H1 (cell line): ENCODE measurements at regions not wholly inside any gene's neighbourhood (a gene's known extent, or its start where the extent isn't known, plus 50 kb on each side); places are given as distances from the start of the nearest gene placed in this dataset.

ENCODE experiments used
- CTCF ChIA-PET: fragments of 300-600 bp; sonication (Branson Sonifier 250); formaldehyde crosslinking; loops from one replicate; lab custom pipeline; 2021; ENCODE audit not compliant: partially characterized antibody; lab: Charles Lee
- POLR2A ChIA-PET: fragments of 300-600 bp; sonication (Branson Sonifier 250); formaldehyde crosslinking; loops from one replicate; lab custom pipeline; 2021; ENCODE audit warnings: inconsistent platforms; ENCODE audit not compliant: partially characterized antibody; lab: Charles Lee
- DNase-seq, 2 experiments: peaks; one replicate each; pipeline versions ENCODE4 v3.0.0 to v3.0.0-alpha.2; 2010 to 2022; ENCODE audit warnings: low spot score in 2 of 2, low read depth in 1 of 2, mixed read lengths in 1 of 2
- FAIRE-seq: peaks from 2 replicates; lab custom pipeline; 2011; peaks lifted over from hg19 to GRCh38; lab: Jason Lieb, UNC
- H2AFZ ChIP-seq: 2 replicates; pipeline ENCODE4 v1.8.1; 2012; ENCODE audit warnings: low read length, inconsistent platforms
- H2AK5ac ChIP-seq: 2 replicates; pipeline ENCODE4 v1.6.1; 2013; ENCODE audit warnings: low read depth, low read length
- H2BK120ac ChIP-seq: replicated peaks from 2 replicates; pipeline ENCODE3; 2013; ENCODE audit warnings: low read depth, low read length, inconsistent platforms
- H2BK12ac ChIP-seq: 2 replicates; pipeline ENCODE4 v1.6.1; 2013; ENCODE audit warnings: low read depth, low read length
- H2BK15ac ChIP-seq: 2 replicates; pipeline ENCODE4 v1.6.1; 2013; ENCODE audit warnings: low read length
- H2BK20ac ChIP-seq: 2 replicates; pipeline ENCODE4 v1.6.1; 2013; ENCODE audit warnings: low read length
- H2BK5ac ChIP-seq: 2 replicates; pipeline ENCODE4 v1.6.1; 2013; ENCODE audit warnings: low read depth, low read length
- H3K14ac ChIP-seq: 2 replicates; pipeline ENCODE4 v1.6.1; 2013; ENCODE audit warnings: inconsistent platforms; ENCODE audit not compliant: insufficient read length
- H3K18ac ChIP-seq: 2 replicates; pipeline ENCODE4 v1.6.1; 2013; ENCODE audit warnings: low read length; ENCODE audit errors: extremely low read depth
- H3K23ac ChIP-seq: 2 replicates; pipeline ENCODE4 v1.6.1; 2013; ENCODE audit warnings: inconsistent platforms; ENCODE audit not compliant: insufficient read length
- H3K23me2 ChIP-seq: 2 replicates; pipeline ENCODE4 v1.6.1; 2013; ENCODE audit warnings: low read depth, low read length
- H3K27ac ChIP-seq: 2 replicates; pipeline ENCODE4 v1.6.1; 2011; ENCODE audit warnings: low read depth, low read length, inconsistent platforms
- H3K27me3 ChIP-seq, 4 experiments: replicated peaks in 1 of 4; 1 replicate in 1 of 4; 2 replicates in 3 of 4; pipeline versions ENCODE4 v1.6.1 to v1.8.1; 2011 to 2013; ENCODE audit warnings: low read length in 3 of 4, mild to moderate bottlenecking in 3 of 4, inconsistent platforms in 2 of 4, mixed read lengths in 2 of 4, moderate library complexity in 1 of 4; ENCODE audit not compliant: control insufficient read depth in 3 of 4, insufficient read depth in 3 of 4; ENCODE audit errors: extremely low read depth in 1 of 4
- H3K36me3 ChIP-seq, 4 experiments: 2 replicates each; pipeline versions ENCODE4 v1.6.1 to v1.8.1; 2011 to 2013; ENCODE audit warnings: mild to moderate bottlenecking in 4 of 4, low read length in 3 of 4, moderate library complexity in 2 of 4, control low read depth in 1 of 4, inconsistent platforms in 1 of 4; ENCODE audit not compliant: insufficient read depth in 4 of 4, control insufficient read depth in 2 of 4
- H3K4ac ChIP-seq: replicated peaks from 2 replicates; pipeline ENCODE3; 2013; ENCODE audit warnings: low read length, low read depth, mixed read lengths, inconsistent platforms; ENCODE audit not compliant: insufficient read length
- H3K4me1 ChIP-seq, 4 experiments: replicated peaks in 1 of 4; 1 replicate in 1 of 4; 2 replicates in 3 of 4; pipeline versions ENCODE4 v1.6.1 to v1.8.1; 2011 to 2013; ENCODE audit warnings: low read length in 3 of 4, inconsistent platforms in 2 of 4, mixed read lengths in 1 of 4; ENCODE audit not compliant: insufficient read depth in 4 of 4, control insufficient read depth in 3 of 4
- H3K4me2 ChIP-seq, 2 experiments: 2 replicates each; pipeline versions ENCODE4 v1.6.1 to v1.8.1; 2011 to 2013; ENCODE audit warnings: low read depth in 2 of 2, low read length in 2 of 2, control low read depth in 1 of 2, inconsistent platforms in 1 of 2, mild to moderate bottlenecking in 1 of 2; ENCODE audit not compliant: insufficient read depth in 1 of 2
- H3K4me3 ChIP-seq, 4 experiments: fragments of 200-600, 300-600 bp in 1 of 4; sonication (generic), shearing (Covaris generic), sonication (Bioruptor Twin) in 1 of 4; 2 replicates each; pipeline versions ENCODE4 v1.5.1 to v1.8.1; 2011 to 2016; ENCODE audit warnings: low read length in 4 of 4, low read depth in 3 of 4, control low read depth in 2 of 4, inconsistent platforms in 2 of 4, mild to moderate bottlenecking in 2 of 4, mixed read lengths in 1 of 4, moderate library complexity in 1 of 4; ENCODE audit not compliant: insufficient read depth in 2 of 4; ENCODE audit errors: extremely low read depth in 1 of 4
- H3K56ac ChIP-seq: replicated peaks from 2 replicates; pipeline ENCODE3; 2013; ENCODE audit warnings: low read depth, mild to moderate bottlenecking, mixed read lengths, low read length, inconsistent platforms; ENCODE audit not compliant: insufficient read length
- H3K79me1 ChIP-seq: 2 replicates; pipeline ENCODE4 v1.6.1; 2013; ENCODE audit warnings: low read depth, low read length, control low read depth
- H3K79me2 ChIP-seq, 2 experiments: 2 replicates each; pipeline versions ENCODE4 v1.6.1 to v1.8.1; 2012 to 2013; ENCODE audit warnings: low read length in 2 of 2, mild to moderate bottlenecking in 2 of 2, inconsistent platforms in 1 of 2; ENCODE audit not compliant: insufficient read depth in 2 of 2, control insufficient read depth in 1 of 2
- H3K9ac ChIP-seq, 4 experiments: replicated peaks in 1 of 4; 1 replicate in 1 of 4; 2 replicates in 3 of 4; pipeline versions ENCODE4 v1.6.1 to v1.8.1; 2011 to 2013; ENCODE audit warnings: low read depth in 3 of 4, low read length in 3 of 4, control low read depth in 2 of 4, mild to moderate bottlenecking in 2 of 4, moderate library complexity in 2 of 4, inconsistent platforms in 1 of 4; ENCODE audit errors: extremely low read depth in 1 of 4
- H3K9me3 ChIP-seq, 2 experiments: 2 replicates each; pipeline versions ENCODE4 v1.6.1 to v1.8.1; 2012 to 2013; ENCODE audit warnings: mild to moderate bottlenecking in 2 of 2, moderate library complexity in 2 of 2, control low read depth in 1 of 2, inconsistent platforms in 1 of 2, low read depth in 1 of 2, low read length in 1 of 2, mixed read lengths in 1 of 2; ENCODE audit not compliant: insufficient read depth in 2 of 2
- H4K20me1 ChIP-seq, 2 experiments: replicated peaks in 1 of 2; 2 replicates each; pipeline versions ENCODE3 to v1.8.1; 2011 to 2013; ENCODE audit warnings: inconsistent platforms in 2 of 2, low read length in 2 of 2, mild to moderate bottlenecking in 1 of 2; ENCODE audit not compliant: insufficient read depth in 2 of 2, control insufficient read depth in 1 of 2
- H4K5ac ChIP-seq: 2 replicates; pipeline ENCODE4 v1.6.1; 2013; ENCODE audit warnings: low read length, low read depth, mixed read lengths, inconsistent platforms; ENCODE audit not compliant: insufficient read length
- H4K8ac ChIP-seq: 2 replicates; pipeline ENCODE4 v1.8.0; 2013; ENCODE audit warnings: mild to moderate bottlenecking, moderate library complexity, low read length, inconsistent platforms; ENCODE audit not compliant: insufficient read depth; ENCODE audit errors: extremely low read depth
- H4K91ac ChIP-seq: replicated peaks from 2 replicates; pipeline ENCODE3; 2013; ENCODE audit warnings: low read length, mixed read lengths, inconsistent platforms; ENCODE audit not compliant: insufficient read length
- BCL11A ChIP-seq, 2 experiments: IDR thresholded peaks; one replicate each; pipeline ENCODE4 v1.6.1; 2011; ENCODE audit warnings: low read depth in 2 of 2, low read length in 2 of 2, mild to moderate bottlenecking in 2 of 2
- CEBPB ChIP-seq: IDR thresholded peaks from 2 replicates; pipeline ENCODE4 v1.6.1; 2012; ENCODE audit warnings: low read depth, low read length
- CREB1 ChIP-seq: IDR thresholded peaks from 2 replicates; pipeline ENCODE4 v1.6.1; 2012; ENCODE audit warnings: inconsistent platforms
- CTBP2 ChIP-seq: IDR thresholded peaks from 2 replicates; pipeline ENCODE4 v1.7.0; 2011; ENCODE audit warnings: borderline replicate concordance, mild to moderate bottlenecking, moderate library complexity, mixed read lengths, low read length; ENCODE audit not compliant: insufficient read depth, insufficient read length
- GTF2F1 ChIP-seq: IDR thresholded peaks from 2 replicates; pipeline ENCODE4 v1.6.1; 2012; ENCODE audit warnings: low read depth, low read length, improper control_type of control experiment, borderline replicate concordance
- JUN ChIP-seq: IDR thresholded peaks from 2 replicates; pipeline ENCODE4 v1.6.1; 2011; ENCODE audit warnings: low read depth, mild to moderate bottlenecking, improper control_type of control experiment, low read length
- NANOG ChIP-seq: IDR thresholded peaks from 2 replicates; pipeline ENCODE4 v1.6.1; 2011; ENCODE audit warnings: low read length, low read depth, mild to moderate bottlenecking, inconsistent platforms; ENCODE audit not compliant: insufficient read depth, poor library complexity, severe bottlenecking
- POLR2A ChIP-seq, 2 experiments: IDR thresholded peaks; 1 replicate in 1 of 2; 2 replicates in 1 of 2; pipeline ENCODE4 v1.6.1; 2011; ENCODE audit warnings: low read depth in 2 of 2, low read length in 2 of 2, mild to moderate bottlenecking in 2 of 2; ENCODE audit errors: control extremely low read depth in 1 of 2
- RAD21 ChIP-seq, 2 experiments: IDR thresholded peaks in 1 of 2; conservative IDR thresholded peaks in 1 of 2; 2 replicates each; pipeline ENCODE4 v1.6.1; 2011; ENCODE audit warnings: low read depth in 2 of 2, low read length in 2 of 2, improper control_type of control experiment in 1 of 2, inconsistent platforms in 1 of 2, mild to moderate bottlenecking in 1 of 2, moderate library complexity in 1 of 2
- SAP30 ChIP-seq: fragments of 300-600 bp; sonication (generic); IDR thresholded peaks from 2 replicates; pipeline ENCODE4 v1.7.1; 2012; ENCODE audit warnings: low read length, moderate library complexity, mild to moderate bottlenecking, inconsistent platforms; ENCODE audit not compliant: insufficient read depth, insufficient replicate concordance
- SIRT6 ChIP-seq: IDR thresholded peaks from one replicate; pipeline ENCODE4 v1.7.1; 2012; ENCODE audit warnings: low read length, inconsistent platforms
- SP2 ChIP-seq: IDR thresholded peaks from 2 replicates; pipeline ENCODE4 v1.6.1; 2012; ENCODE audit warnings: mild to moderate bottlenecking, low read length, inconsistent platforms
- SP4 ChIP-seq: IDR thresholded peaks from 2 replicates; pipeline ENCODE4 v1.6.1; 2012; ENCODE audit warnings: low read length, inconsistent platforms
- SRF ChIP-seq: IDR thresholded peaks from 2 replicates; pipeline ENCODE4 v1.6.1; 2011; ENCODE audit warnings: mild to moderate bottlenecking, low read depth, low read length, moderate library complexity
- WGBS, 2 experiments: shearing (Covaris generic) in 1 of 2; methylation state at CpG; one replicate each; pipeline versions ENCODE4 v1.1.6 to v1.1.7; 2013 to 2015; ENCODE audit warnings: low lambda C conversion rate in 2 of 2, mixed read lengths in 2 of 2, inconsistent platforms in 1 of 2, low coverage in 1 of 2, missing lambda C conversion rate in 1 of 2; ENCODE audit not compliant: insufficient replicate concordance in 2 of 2, insufficient coverage in 1 of 2, insufficient read length in 1 of 2; ENCODE audit errors: extremely low coverage in 1 of 2, missing lambda C conversion rate in 1 of 2; 5-methylcytosine and 5-hydroxymethylcytosine counted together
- TF ChIP-seq, protein P1 (sequence below): IDR thresholded peaks from 2 replicates; pipeline ENCODE4 v1.6.1; 2012; ENCODE audit warnings: inconsistent platforms

DNA sequence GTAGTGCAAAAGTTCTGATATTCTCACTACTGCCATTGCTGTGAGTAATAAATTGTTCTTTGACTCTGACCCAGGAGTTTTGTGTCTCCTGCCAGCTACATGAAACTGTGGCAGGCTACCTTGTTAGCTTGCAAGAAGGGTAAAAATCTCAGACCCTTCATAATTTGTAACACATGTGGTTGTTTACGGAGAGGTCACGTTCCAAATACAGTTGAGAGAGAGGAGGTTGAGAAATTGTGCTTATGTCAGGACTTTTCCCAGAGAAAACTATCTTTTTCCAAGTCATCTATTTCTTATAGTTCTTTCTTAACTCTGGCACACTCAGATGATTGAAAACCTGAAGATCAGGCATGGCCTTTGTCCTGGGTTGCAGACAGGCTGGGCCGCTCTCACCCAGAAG is 114.4 kb upstream of the SVIL start:
- Histone ChIP-seq H3K27me3 (no peaks in the 10 kb centered on the region; a peak in 1 of 7 replicates), H2AFZ (no peak overlapping the region), H3K79me1 (no peaks in the 10 kb centered on the region), H4K8ac (no peak overlapping the region), H3K23me2 (no peaks in the 10 kb centered on the region), H3K27ac (no peak overlapping the region), H2BK5ac (no peak overlapping the region), H2BK20ac (no peak overlapping the region), H3K56ac (no peak overlapping the region), H3K23ac (no peak overlapping the region), H3K79me2 (no peaks in the 10 kb centered on the region), H3K18ac (no peak overlapping the region), H3K9me3 (no peaks in the 10 kb centered on the region), H2BK12ac (no peak overlapping the region), H4K5ac (no peak overlapping the region), H3K14ac (no peak overlapping the region), H3K4me2 (no peak overlapping the region), H2BK15ac (no peak overlapping the region), H4K91ac (no peak overlapping the region), H3K4me1 (0 out of 7 replicates have a peak, but pooled peaks cover 0 to 2% (median 0%) of the 10 kb centered on the region in 4 experiments), H3K4me3 (no peak overlapping the region), H2BK120ac (no peak overlapping the region), H3K4ac (no peak overlapping the region), H2AK5ac (no peak overlapping the region), H4K20me1 (no peaks in the 10 kb centered on the region), H3K9ac (no peak overlapping the region), H3K36me3 (no peaks in the 10 kb centered on the region)
- no peak for DNase-seq
- ChIA-PET POLR2A (no interaction called here), CTCF (interaction anchor here (0.8 kb wide), 1 partner anchor 191 kb away, joined by 3 read pairs; no protein-coding TSS in a partner anchor)
- 100% methylated on average over 3 of the region's 3 CpGs; no CpG with 5 or more reads in 1 of the 2 experiments for WGBS, 2 experiments
- no peak for FAIRE-seq
- no peak for TF ChIP-seq SAP30
- TF ChIP-seq SIRT6: no peak
- TF ChIP-seq POLR2A (IDR thresholded peaks at IDR 0.05; ENCODE audit: control extremely low read depth in 1 of 2, low read depth in 2 of 2, low read length in 2 of 2): no peak
- no peak for TF ChIP-seq SP4
- TF ChIP-seq JUN: no peak
- no peak for TF ChIP-seq GTF2F1
- no peak for TF ChIP-seq CTBP2
- TF ChIP-seq SP2: no peak
- TF ChIP-seq BCL11A (IDR thresholded peaks at IDR 0.05; ENCODE audit: low read depth in 2 of 2, low read length in 2 of 2): no peak
- no peak for TF ChIP-seq RAD21 (IDR thresholded peaks at IDR 0.05 in 1 of 2, conservative IDR thresholded peaks at IDR 0.05 in 1 of 2; ENCODE audit: low read depth in 2 of 2, low read length in 2 of 2)
- no peak for TF ChIP-seq NANOG
- no peak for TF ChIP-seq CREB1
- TF ChIP-seq SRF: no peak
- TF ChIP-seq, protein P1, sequence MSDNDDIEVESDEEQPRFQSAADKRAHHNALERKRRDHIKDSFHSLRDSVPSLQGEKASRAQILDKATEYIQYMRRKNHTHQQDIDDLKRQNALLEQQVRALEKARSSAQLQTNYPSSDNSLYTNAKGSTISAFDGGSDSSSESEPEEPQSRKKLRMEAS: no peak
- TF ChIP-seq CEBPB: no peak
